CD4-positive, alpha-beta T cell treated with Interleukin-6 for 4 hours (primary cell): ENCODE measurements at regions not wholly inside any gene's neighbourhood (a gene's known extent, or its start where the extent isn't known, plus 50 kb on each side); places are given as distances from the start of the nearest gene placed in this dataset.

Experiments
- DNase-seq: peaks from one replicate; pipeline ENCODE4 v3.0.0-alpha.2; 2020; ENCODE audit warnings: mixed read lengths

GRCh38 chr3:193754719-193755118 lies 161.7 kb downstream of the OPA1 start:
- no peak for DNase-seq

GRCh38 chr3:193756536-193756935 lies 163.5 kb downstream of the OPA1 start:
- no peak for DNase-seq

DNA sequence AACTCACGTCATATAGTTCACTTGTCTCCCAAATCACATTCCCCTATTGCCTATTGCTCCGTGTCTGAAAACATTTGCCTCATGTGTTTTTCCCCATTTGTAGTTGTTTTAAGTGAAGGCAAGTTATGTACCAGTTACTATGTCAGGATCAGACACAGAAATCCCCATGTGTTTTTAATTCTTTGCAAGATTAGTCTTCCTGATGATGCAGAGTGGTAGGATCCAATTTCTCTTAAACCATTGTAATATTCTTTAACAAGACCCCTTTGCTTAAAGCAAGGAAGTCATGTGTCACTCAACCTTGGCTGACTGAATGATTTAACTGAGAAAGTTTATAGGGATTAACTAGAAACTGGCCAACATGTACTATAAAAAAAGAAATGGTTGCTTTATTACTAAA lies 164.4 kb downstream of the OPA1 start:
- no peak for DNase-seq

DNA sequence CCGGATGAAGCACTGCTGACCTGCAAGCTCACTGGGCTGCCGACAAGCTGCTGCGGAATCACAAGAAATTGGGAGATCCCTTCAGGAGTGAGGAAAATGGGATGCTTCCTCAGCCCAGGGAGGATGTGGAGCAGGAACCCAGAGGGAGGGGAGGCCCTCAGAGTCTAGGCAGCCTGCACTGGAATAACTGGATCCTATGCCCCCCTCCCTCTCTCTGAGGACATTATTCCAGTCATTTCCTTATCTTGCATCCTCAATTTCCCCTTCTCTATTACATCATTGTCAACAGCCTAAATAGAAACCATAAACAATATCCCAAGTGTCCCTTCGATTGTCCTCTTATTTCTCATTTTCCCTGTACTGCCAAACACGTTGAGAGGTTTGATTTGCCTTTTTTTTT lies 169.0 kb downstream of the OPA1 start:
- no peak for DNase-seq

GRCh38 chr3:193762657-193763056 lies 169.6 kb downstream of the OPA1 start:
- DNase-seq = no peak

- no peak for DNase-seq
These were observed 172.0 kb downstream of the OPA1 start for GRCh38 chr3:193764959-193765358.

DNA sequence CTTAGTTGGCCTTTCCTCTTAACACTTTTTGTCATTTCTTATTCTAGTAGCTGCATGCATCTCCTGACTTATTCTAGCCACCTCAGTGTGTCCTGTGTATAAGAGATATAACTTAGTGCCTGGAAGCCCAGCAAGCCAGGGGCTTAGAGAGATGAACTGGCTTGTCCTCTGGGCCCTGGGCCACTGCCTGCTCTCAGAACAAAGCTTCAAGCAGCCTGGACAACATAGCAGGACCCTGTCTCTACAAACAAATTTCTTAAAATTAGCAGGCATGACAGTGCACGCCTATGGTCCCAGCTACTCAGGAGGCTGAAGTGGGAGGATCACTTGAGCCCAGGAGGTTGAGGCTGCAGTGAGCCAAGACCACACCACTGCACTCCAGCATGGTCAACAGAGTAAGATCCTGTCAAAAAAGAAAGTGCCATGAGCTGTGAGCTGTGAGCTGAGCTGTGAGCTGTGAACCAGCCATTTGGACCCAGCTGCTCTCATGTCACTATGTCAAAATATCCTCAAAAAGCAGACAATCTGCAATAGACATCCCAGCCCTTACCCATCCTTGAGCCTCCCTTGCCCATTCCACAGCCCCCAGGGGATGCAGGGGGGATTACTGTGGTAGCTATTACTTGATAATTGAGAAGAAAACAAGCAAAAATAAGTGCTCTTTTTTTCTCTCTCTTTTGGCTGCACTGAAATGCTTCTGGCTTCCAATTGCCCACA lies 174.5 kb downstream of the OPA1 start:
- DNase-seq = no peak

GRCh38 chr3:193768070-193768394 lies 175.0 kb downstream of the OPA1 start:
- DNase-seq = no peak

GRCh38 chr3:193769437-193769836 lies 176.4 kb downstream of the OPA1 start:
- no peak for DNase-seq

GRCh38 chr3:193771011-193771652 lies 178.1 kb downstream of the OPA1 start:
- no peak for DNase-seq

- no peak for DNase-seq
These were observed 178.8 kb downstream of the OPA1 start for GRCh38 chr3:193771653-193772421.

DNA sequence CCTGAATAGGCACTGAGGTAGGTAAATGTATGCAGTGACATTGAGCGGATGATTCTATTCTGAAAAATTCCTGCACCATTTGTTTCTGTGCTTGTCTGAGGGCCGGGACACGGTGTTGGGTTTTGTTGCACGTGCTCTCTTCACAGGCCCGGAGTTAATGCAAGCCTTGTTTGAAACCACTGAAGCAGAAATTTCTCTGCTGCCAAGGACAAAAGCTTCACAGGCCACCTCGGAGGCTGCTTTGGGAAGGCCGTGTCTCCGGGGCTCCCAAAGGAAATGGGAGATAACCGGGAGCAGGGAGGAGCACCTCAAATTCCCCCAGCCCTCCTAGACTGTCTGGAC lies 179.4 kb downstream of the OPA1 start:
- no peak for DNase-seq

- no peak for DNase-seq
These were observed 180.5 kb downstream of the OPA1 start for GRCh38 chr3:193773266-193774220.

DNA sequence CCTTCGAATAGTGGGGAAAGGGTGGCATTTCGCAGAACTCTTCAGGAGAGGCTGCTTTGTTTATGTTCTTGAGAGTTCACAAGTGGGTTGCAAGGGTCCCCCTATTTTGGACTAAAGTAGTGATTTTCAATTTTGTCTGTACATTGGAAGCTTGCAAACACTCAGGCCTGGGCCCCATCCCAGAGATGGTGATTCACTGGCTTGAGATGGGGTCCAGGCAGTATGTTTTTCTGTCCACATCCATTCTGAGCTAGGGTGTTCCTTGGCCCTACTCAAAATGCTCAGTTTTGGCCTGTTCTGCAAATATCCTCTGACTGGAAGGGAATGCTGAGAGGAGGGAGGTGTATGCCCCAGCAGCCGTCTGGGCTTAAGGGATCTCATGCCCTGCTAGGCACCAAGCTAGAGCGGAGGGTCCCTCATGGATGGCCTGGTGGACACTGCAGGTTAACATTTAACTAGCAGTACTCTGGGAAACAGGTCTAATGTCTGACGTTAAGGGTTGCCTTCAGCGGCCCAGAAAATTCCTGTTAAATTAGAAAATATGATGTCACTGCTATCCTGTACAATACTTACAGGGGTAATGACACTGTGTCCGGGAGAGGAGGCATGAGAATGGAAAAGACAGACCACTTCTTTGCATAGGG lies 181.4 kb downstream of the OPA1 start:
- no peak for DNase-seq

DNA sequence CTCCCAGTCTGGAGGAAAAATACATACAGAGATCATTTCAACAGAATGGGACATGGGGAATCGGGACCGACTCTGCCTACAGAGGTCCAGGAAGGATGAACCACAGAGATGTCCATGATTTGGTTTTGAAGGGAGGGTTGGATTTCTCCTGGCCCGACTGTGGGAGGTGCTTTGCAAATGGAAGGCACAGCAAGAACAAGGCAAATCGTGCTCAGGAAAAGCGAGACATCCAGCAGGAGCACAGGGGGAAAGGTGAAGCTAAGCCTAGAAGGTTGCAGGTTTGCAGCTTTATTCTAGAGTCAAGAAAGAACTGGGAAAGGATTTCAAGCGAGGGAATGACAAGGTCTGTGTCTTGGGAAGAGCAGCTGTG lies 181.9 kb downstream of the OPA1 start:
- DNase-seq = no peak

GRCh38 chr3:193775421-193776077 lies 182.5 kb downstream of the OPA1 start:
- no peak for DNase-seq

DNA sequence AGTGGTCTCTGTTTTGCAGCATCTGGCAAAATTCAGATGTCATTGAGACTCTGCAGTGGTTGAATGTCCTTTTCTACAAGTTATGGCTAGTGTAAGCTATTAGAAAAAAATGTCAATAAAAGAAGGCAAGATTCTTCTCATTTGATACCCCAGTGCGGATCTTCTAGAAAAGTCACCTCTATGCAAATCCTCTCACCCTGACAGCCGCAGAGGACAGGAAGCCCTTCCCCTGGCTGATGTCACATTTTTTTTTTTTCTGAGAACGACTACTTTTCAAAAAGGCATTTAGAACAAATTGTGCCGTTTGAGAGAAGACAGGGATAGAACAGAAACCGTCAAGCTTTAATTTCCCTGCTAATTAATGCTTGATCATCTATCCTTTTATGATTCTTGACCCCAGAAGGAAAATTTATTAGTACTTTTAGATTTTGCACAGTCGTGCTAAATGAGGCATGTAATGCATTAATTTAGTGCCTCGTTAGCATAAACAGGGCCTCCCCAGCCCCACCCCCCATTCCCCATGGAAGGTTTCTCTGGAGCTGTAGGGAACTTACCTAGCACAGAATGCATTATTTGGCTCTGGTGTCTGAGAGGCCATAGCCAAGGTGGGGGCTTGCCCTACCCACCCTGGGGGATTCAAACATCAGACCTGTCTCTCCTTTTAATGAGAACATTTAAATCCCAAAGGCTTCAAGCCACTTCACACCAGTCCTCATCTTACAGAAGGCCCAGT lies 183.8 kb downstream of the OPA1 start:
- DNase-seq = no peak

- DNase-seq = no peak
These were observed 184.5 kb downstream of the OPA1 start for GRCh38 chr3:193777524-193777923.

DNA sequence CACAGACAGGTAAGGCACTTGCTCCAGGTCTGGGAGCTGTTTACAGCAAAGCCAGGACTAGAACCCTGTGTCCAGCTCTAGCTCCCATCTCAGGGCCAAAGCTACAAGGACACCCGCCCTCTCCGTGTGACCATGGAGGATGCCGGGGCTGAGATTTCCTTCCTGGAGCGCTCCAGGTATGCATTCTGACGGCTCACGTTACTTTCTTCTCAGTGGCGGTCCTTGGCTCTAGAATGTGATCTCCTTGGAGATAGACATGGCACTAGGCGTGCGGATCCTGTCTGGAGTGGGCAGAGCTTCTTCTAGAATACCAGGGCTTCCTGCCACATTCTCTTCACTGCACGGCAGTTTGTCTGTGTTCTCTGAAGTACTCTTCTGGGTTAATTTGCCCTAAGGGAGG lies 185.7 kb downstream of the OPA1 start:
- DNase-seq = no peak

DNA sequence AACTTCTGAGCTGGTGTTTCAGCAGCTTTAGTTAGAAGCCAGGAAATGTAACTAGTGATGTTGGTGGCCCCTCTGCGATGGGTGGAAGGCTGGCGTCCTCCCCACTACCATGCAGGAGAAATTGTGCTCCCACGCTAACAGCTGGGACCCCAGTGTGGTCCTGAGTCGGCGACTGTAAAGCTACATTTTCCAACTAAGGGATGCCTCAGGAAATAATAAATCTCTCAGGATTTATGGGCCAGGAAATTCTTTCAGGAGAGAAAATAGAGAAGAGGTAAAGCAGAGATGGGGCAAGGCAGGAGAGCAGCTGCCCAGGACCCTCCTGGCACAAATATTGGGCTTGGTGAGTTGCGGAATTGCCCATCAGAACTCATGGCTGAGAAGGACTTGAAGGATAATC lies 186.9 kb downstream of the OPA1 start:
- DNase-seq = no peak

DNA sequence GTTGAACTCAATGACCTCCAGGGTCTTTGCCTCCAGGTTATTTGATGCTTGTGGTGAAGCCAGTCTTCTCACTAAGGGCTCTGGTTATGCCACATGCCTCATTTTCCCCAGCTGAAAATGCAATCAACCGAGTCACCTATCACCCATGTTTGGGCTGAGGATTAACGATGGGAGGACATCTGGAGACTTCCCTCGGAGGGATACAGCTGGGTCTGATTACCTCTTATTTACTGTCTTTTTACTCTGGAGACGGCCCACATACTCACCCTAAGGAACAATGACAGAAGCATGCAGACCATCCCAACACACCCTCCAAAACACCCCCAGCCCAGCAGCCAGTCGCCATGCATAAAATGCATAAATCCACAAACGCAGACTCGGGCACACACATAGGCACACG lies 187.4 kb downstream of the OPA1 start:
- no peak for DNase-seq
